Activated CD4-positive, alpha-beta memory T cell treated with anti-CD3 and anti-CD28 coated beads, Interleukin-2, amount 10 ng/mL, durations not matched to agents 7 days and 5 days (primary cell): ENCODE measurements at regions not wholly inside any gene's neighbourhood (a gene's known extent, or its start where the extent isn't known, plus 50 kb on each side); places are given as distances from the start of the nearest gene placed in this dataset.

Experiments used
- CTCF ChIA-PET: fragments of 350-600 bp; sonication (Branson Sonifier 250); formaldehyde crosslinking; loops from one replicate; lab custom pipeline; 2021; ENCODE audit warnings: antibody characterized with exemption, inconsistent platforms; lab: Charles Lee
- POLR2A ChIA-PET: fragments of 350-600 bp; sonication (Branson Sonifier 250); formaldehyde crosslinking; loops from one replicate; lab custom pipeline; 2021; ENCODE audit warnings: antibody characterized with exemption; lab: Charles Lee
- DNase-seq: peaks from one replicate; pipeline ENCODE4 v3.0.0-alpha.2; 2020
- H3K27ac Mint-ChIP-seq: one replicate; pipeline ENCODE4 v1.8.0; 2021; ENCODE audit warnings: mild to moderate bottlenecking, mixed read lengths
- H3K27me3 Mint-ChIP-seq: one replicate; pipeline ENCODE4 v1.8.0; 2021; ENCODE audit warnings: mixed read lengths
- H3K36me3 Mint-ChIP-seq: one replicate; pipeline ENCODE4 v1.8.0; 2021; ENCODE audit warnings: low read depth, mixed read lengths
- H3K4me1 Mint-ChIP-seq: one replicate; pipeline ENCODE4 v1.8.0; 2021; ENCODE audit warnings: mixed read lengths
- H3K4me3 Mint-ChIP-seq: one replicate; pipeline ENCODE4 v1.8.0; 2021; ENCODE audit warnings: mild to moderate bottlenecking, mixed read lengths
- H3K9me3 Mint-ChIP-seq: one replicate; pipeline ENCODE4 v1.8.0; 2021; ENCODE audit warnings: mixed read lengths

GRCh38 chr1:234871710-234872271 lies 256.8 kb downstream of the TOMM20 start:
- no peaks in the 10 kb centered on the region for H3K9me3 Mint-ChIP-seq
- no peak overlapping the region for H3K27ac Mint-ChIP-seq
- no peak overlapping the region for H3K4me3 Mint-ChIP-seq
- CTCF ChIA-PET, result no interaction called here
- DNase-seq, result no peak
- no peaks in the 10 kb centered on the region for H3K36me3 Mint-ChIP-seq
- POLR2A ChIA-PET, result no interaction called here
- H3K27me3 Mint-ChIP-seq, result no peaks in the 10 kb centered on the region
- peaks cover 27% of the 10 kb centered on the region for H3K4me1 Mint-ChIP-seq

- DNase-seq, result no peak
- no peak overlapping the region for H3K27ac Mint-ChIP-seq
- no peaks in the 10 kb centered on the region for H3K27me3 Mint-ChIP-seq
- ChIA-PET POLR2A (no interaction called here), CTCF (no interaction called here)
- H3K4me1 Mint-ChIP-seq, result peaks cover 27% of the 10 kb centered on the region
- peaks cover 4% of the 10 kb centered on the region for H3K9me3 Mint-ChIP-seq
- H3K4me3 Mint-ChIP-seq, result no peak overlapping the region
- H3K36me3 Mint-ChIP-seq, result no peaks in the 10 kb centered on the region
These were observed 257.5 kb downstream of the TOMM20 start for GRCh38 chr1:234871039-234871709.

GRCh38 chr1:234870020-234870981 lies 258.3 kb downstream of the TOMM20 start:
- Mint-ChIP-seq H3K9me3 (peaks cover 8% of the 10 kb centered on the region), H3K4me1 (peaks cover 26% of the 10 kb centered on the region), H3K27ac (no peak overlapping the region), H3K27me3 (no peaks in the 10 kb centered on the region), H3K4me3 (no peak overlapping the region), H3K36me3 (peaks cover 3% of the 10 kb centered on the region)
- no peak for DNase-seq
- ChIA-PET CTCF (no interaction called here), POLR2A (no interaction called here)

- H3K27me3 Mint-ChIP-seq, result no peaks in the 10 kb centered on the region
- peaks cover 25% of the 10 kb centered on the region for H3K4me1 Mint-ChIP-seq
- no peak overlapping the region for H3K27ac Mint-ChIP-seq
- ChIA-PET CTCF (no interaction called here), POLR2A (no interaction called here)
- no peak overlapping the region for H3K4me3 Mint-ChIP-seq
- peaks cover 10% of the 10 kb centered on the region for H3K9me3 Mint-ChIP-seq
- DNase-seq, result no peak
- H3K36me3 Mint-ChIP-seq, result peaks cover 3% of the 10 kb centered on the region
These were observed 259.2 kb downstream of the TOMM20 start for GRCh38 chr1:234869182-234870019.

- ChIA-PET POLR2A (interaction anchor here (0.8 to 0.9 kb wide), 2 partner anchors 43 to 143 kb away, joined by 3 read pairs; no protein-coding TSS in a partner anchor), CTCF (interaction anchor here (0.9 kb wide), 1 partner anchor 16 kb away, joined by 3 read pairs; no protein-coding TSS in a partner anchor)
- H3K4me1 Mint-ChIP-seq, result peaks cover 25% of the 10 kb centered on the region
- H3K27ac Mint-ChIP-seq, result no peak overlapping the region
- H3K27me3 Mint-ChIP-seq, result no peaks in the 10 kb centered on the region
- peaks cover 3% of the 10 kb centered on the region for H3K36me3 Mint-ChIP-seq
- DNase-seq, result no peak
- H3K4me3 Mint-ChIP-seq, result no peak overlapping the region
- H3K9me3 Mint-ChIP-seq, result peaks cover 10% of the 10 kb centered on the region
These were observed 258.5 kb upstream of the IRF2BP2 start for GRCh38 chr1:234868296-234869147.

- DNase-seq, result no peak
- Mint-ChIP-seq H3K4me1 (peaks cover 21% of the 10 kb centered on the region), H3K9me3 (peaks cover 10% of the 10 kb centered on the region), H3K36me3 (peaks cover 3% of the 10 kb centered on the region), H3K4me3 (no peak overlapping the region), H3K27me3 (no peaks in the 10 kb centered on the region), H3K27ac (peak overlapping the region; percentile 28)
- CTCF ChIA-PET, result no interaction called here
- POLR2A ChIA-PET, result no interaction called here
These were observed 256.3 kb upstream of the IRF2BP2 start for GRCh38 chr1:234866007-234866866.

GRCh38 chr1:234865171-234866006 lies 255.4 kb upstream of the IRF2BP2 start:
- POLR2A ChIA-PET, result no interaction called here
- H3K4me3 Mint-ChIP-seq, result no peak overlapping the region
- no peak for DNase-seq
- peaks cover 10% of the 10 kb centered on the region for H3K9me3 Mint-ChIP-seq
- no peak overlapping the region for H3K27ac Mint-ChIP-seq
- H3K4me1 Mint-ChIP-seq, result peaks cover 21% of the 10 kb centered on the region
- H3K27me3 Mint-ChIP-seq, result no peaks in the 10 kb centered on the region
- CTCF ChIA-PET, result no interaction called here
- H3K36me3 Mint-ChIP-seq, result peaks cover 3% of the 10 kb centered on the region

GRCh38 chr1:234864116-234864515 lies 254.1 kb upstream of the IRF2BP2 start:
- no peak for DNase-seq
- peaks cover 3% of the 10 kb centered on the region for H3K36me3 Mint-ChIP-seq
- ChIA-PET CTCF (no interaction called here), POLR2A (interaction anchor here (0.8 kb wide), 1 partner anchor 20 kb away, joined by 3 read pairs; no protein-coding TSS in a partner anchor)
- no peaks in the 10 kb centered on the region for H3K27me3 Mint-ChIP-seq
- H3K9me3 Mint-ChIP-seq, result peaks cover 10% of the 10 kb centered on the region
- H3K4me1 Mint-ChIP-seq, result peaks cover 17% of the 10 kb centered on the region
- H3K27ac Mint-ChIP-seq, result no peak overlapping the region
- no peak overlapping the region for H3K4me3 Mint-ChIP-seq

GRCh38 chr1:234863551-234863971 lies 253.6 kb upstream of the IRF2BP2 start:
- no peak overlapping the region for H3K4me3 Mint-ChIP-seq
- H3K27me3 Mint-ChIP-seq, result no peaks in the 10 kb centered on the region
- no peak for DNase-seq
- H3K9me3 Mint-ChIP-seq, result peaks cover 10% of the 10 kb centered on the region
- ChIA-PET POLR2A (no interaction called here), CTCF (no interaction called here)
- H3K4me1 Mint-ChIP-seq, result peaks cover 15% of the 10 kb centered on the region
- H3K27ac Mint-ChIP-seq, result no peak overlapping the region
- peaks cover 3% of the 10 kb centered on the region for H3K36me3 Mint-ChIP-seq

GRCh38 chr1:234862944-234863515 lies 253.1 kb upstream of the IRF2BP2 start:
- no peak for DNase-seq
- no peak overlapping the region for H3K4me3 Mint-ChIP-seq
- no peak overlapping the region for H3K27ac Mint-ChIP-seq
- POLR2A ChIA-PET, result no interaction called here
- H3K36me3 Mint-ChIP-seq, result peaks cover 3% of the 10 kb centered on the region
- H3K27me3 Mint-ChIP-seq, result no peaks in the 10 kb centered on the region
- CTCF ChIA-PET, result no interaction called here
- peaks cover 15% of the 10 kb centered on the region for H3K4me1 Mint-ChIP-seq
- H3K9me3 Mint-ChIP-seq, result peaks cover 10% of the 10 kb centered on the region
